Mammary epithelial cell (primary cell): ENCODE measurements at regions not wholly inside any gene's neighbourhood (a gene's known extent, or its start where the extent isn't known, plus 50 kb on each side); places are given as distances from the start of the nearest gene placed in this dataset.

Experiments
- CTCF ChIP-seq, 2 donors: IDR thresholded peaks in 1 of 2; conservative IDR thresholded peaks in 1 of 2; 2 replicates each; pipeline ENCODE4 v1.5.1; 2011 to 2012; ENCODE audit warnings: inconsistent platforms in 2 of 2, low read length in 2 of 2, mild to moderate bottlenecking in 2 of 2, control low read depth in 1 of 2, low read depth in 1 of 2; ENCODE audit not compliant: insufficient read depth in 1 of 2; ENCODE audit errors: extremely low read depth in 1 of 2
- EZH2 ChIP-seq: IDR thresholded peaks from 2 replicates; pipeline ENCODE4 v1.6.1; 2012; ENCODE audit warnings: low read length, inconsistent platforms, borderline replicate concordance

GRCh38 chr5:15002173-15002572 lies 130.6 kb upstream of the ANKH start:
- TF ChIP-seq CTCF (conservative IDR thresholded peaks at IDR 0.05 in 1 of 2, IDR thresholded peaks at IDR 0.05 in 1 of 2; ENCODE audit: extremely low read depth in 1 of 2, insufficient read depth in 1 of 2, low read depth in 1 of 2, low read length in 2 of 2) = no peak
- TF ChIP-seq EZH2 = no peak
